Osteoblast (primary cell): ENCODE measurements at regions not wholly inside any gene's neighbourhood (a gene's known extent, or its start where the extent isn't known, plus 50 kb on each side); places are given as distances from the start of the nearest gene placed in this dataset.

ENCODE experiments used
- DNase-seq: peaks from one replicate; pipeline ENCODE4 v3.0.0; 2011; ENCODE audit warnings: low spot score, mixed read lengths; ENCODE audit not compliant: insufficient read length; ENCODE audit errors: missing footprints
- H2AFZ ChIP-seq: 2 replicates; pipeline ENCODE4 v1.6.0; 2011; ENCODE audit warnings: mild to moderate bottlenecking, low read length
- H3K27ac ChIP-seq: 2 replicates; pipeline ENCODE4 v1.5.1; 2011; ENCODE audit warnings: mild to moderate bottlenecking, low read depth, low read length, moderate library complexity
- H3K27me3 ChIP-seq: 2 replicates; pipeline ENCODE4 v1.6.0; 2012; ENCODE audit warnings: mild to moderate bottlenecking, control low read depth, inconsistent platforms, low read length, moderate library complexity; ENCODE audit not compliant: insufficient read depth
- H3K36me3 ChIP-seq: 2 replicates; pipeline ENCODE4 v1.5.1; 2011; ENCODE audit warnings: mild to moderate bottlenecking, low read length, control low read depth, moderate library complexity; ENCODE audit not compliant: insufficient read depth
- H3K4me1 ChIP-seq: 2 replicates; pipeline ENCODE4 v1.5.1; 2011; ENCODE audit warnings: mild to moderate bottlenecking, low read length, control low read depth, moderate library complexity; ENCODE audit not compliant: insufficient read depth
- H3K4me2 ChIP-seq: 2 replicates; pipeline ENCODE4 v1.6.0; 2011; ENCODE audit warnings: mild to moderate bottlenecking, low read length; ENCODE audit not compliant: insufficient read depth
- H3K4me3 ChIP-seq: fragments of 200-600 bp; sonication (generic); 3 replicates; pipeline ENCODE4 v1.5.1; 2012; ENCODE audit warnings: mild to moderate bottlenecking, low read length, inconsistent platforms; ENCODE audit not compliant: insufficient read depth
- H3K79me2 ChIP-seq: 2 replicates; pipeline ENCODE4 v1.6.0; 2012; ENCODE audit warnings: mild to moderate bottlenecking, low read length, control low read depth, inconsistent platforms; ENCODE audit not compliant: insufficient read depth
- H3K9me3 ChIP-seq: 2 replicates; pipeline ENCODE4 v1.5.1; 2011; ENCODE audit warnings: low read depth, low read length, control low read depth
- H4K20me1 ChIP-seq: 2 replicates; pipeline ENCODE4 v1.6.0; 2012; ENCODE audit warnings: mild to moderate bottlenecking, low read length, control low read depth; ENCODE audit not compliant: insufficient read depth
- CTCF ChIP-seq: IDR thresholded peaks from 2 replicates; pipeline ENCODE4 v1.5.1; 2011; ENCODE audit warnings: mild to moderate bottlenecking, low read depth, low read length, moderate library complexity; ENCODE audit errors: extremely low read depth

- Histone ChIP-seq H3K27ac (no peak overlapping the region), H3K36me3 (no peaks in the 10 kb centered on the region), H3K79me2 (no peaks in the 10 kb centered on the region), H3K4me2 (no peak overlapping the region), H2AFZ (no peak overlapping the region), H3K4me3 (no peak overlapping the region), H4K20me1 (no peaks in the 10 kb centered on the region), H3K9me3 (no peaks in the 10 kb centered on the region), H3K4me1 (no peaks in the 10 kb centered on the region), H3K27me3 (no peaks in the 10 kb centered on the region)
- TF ChIP-seq CTCF: no peak
- DNase-seq: no peak
These were observed 181.4 kb upstream of the UGT8 start for GRCh38 chr4:114417214-114417613.

- no peak for DNase-seq
- no peaks in the 10 kb centered on the region for H4K20me1 ChIP-seq
- TF ChIP-seq CTCF: no peak
- no peak overlapping the region for H3K27ac ChIP-seq
- H3K27me3 ChIP-seq: no peaks in the 10 kb centered on the region
- H3K79me2 ChIP-seq: no peaks in the 10 kb centered on the region
- H2AFZ ChIP-seq: no peak overlapping the region
- H3K4me3 ChIP-seq: no peak overlapping the region
- no peaks in the 10 kb centered on the region for H3K9me3 ChIP-seq
- H3K4me1 ChIP-seq: no peaks in the 10 kb centered on the region
- H3K36me3 ChIP-seq: no peaks in the 10 kb centered on the region
- H3K4me2 ChIP-seq: no peak overlapping the region
These were observed 178.5 kb upstream of the UGT8 start for GRCh38 chr4:114420069-114420468.

GRCh38 chr4:114423582-114423981 lies 175.0 kb upstream of the UGT8 start:
- no peaks in the 10 kb centered on the region for H3K4me1 ChIP-seq
- H3K27me3 ChIP-seq: no peaks in the 10 kb centered on the region
- H4K20me1 ChIP-seq: no peaks in the 10 kb centered on the region
- H2AFZ ChIP-seq: no peak overlapping the region
- H3K4me3 ChIP-seq: no peak overlapping the region
- no peak overlapping the region for H3K27ac ChIP-seq
- TF ChIP-seq CTCF: no peak
- no peaks in the 10 kb centered on the region for H3K36me3 ChIP-seq
- DNase-seq: no peak
- no peaks in the 10 kb centered on the region for H3K79me2 ChIP-seq
- H3K4me2 ChIP-seq: no peak overlapping the region
- H3K9me3 ChIP-seq: no peaks in the 10 kb centered on the region

GRCh38 chr4:114435116-114435515 lies 163.5 kb upstream of the UGT8 start:
- H3K4me1 ChIP-seq: no peaks in the 10 kb centered on the region
- H3K79me2 ChIP-seq: no peaks in the 10 kb centered on the region

More at GRCh38 chr4:114435116-114435515, 163.5 kb upstream of the UGT8 start:
- H3K4me3 ChIP-seq: no peak overlapping the region
- H3K27ac ChIP-seq: no peak overlapping the region
- no peak for TF ChIP-seq CTCF
- H4K20me1 ChIP-seq: no peaks in the 10 kb centered on the region
- no peak overlapping the region for H2AFZ ChIP-seq
- DNase-seq: no peak
- H3K27me3 ChIP-seq: no peaks in the 10 kb centered on the region
- H3K36me3 ChIP-seq: no peaks in the 10 kb centered on the region
- no peak overlapping the region for H3K4me2 ChIP-seq
- no peaks in the 10 kb centered on the region for H3K9me3 ChIP-seq
